DMS153 treated with DMSO at 0.1 percent for 48 hours (cell line): ENCODE measurements at regions not wholly inside any gene's neighbourhood (a gene's known extent, or its start where the extent isn't known, plus 50 kb on each side); places are given as distances from the start of the nearest gene placed in this dataset.
"Not testable (repeated sequence)": the region's sequence is repeated elsewhere in the genome, so short reads cannot be mapped to it uniquely, and the experiment has no call there.

Experiments
- DNase-seq: peaks from one replicate; lab custom pipeline; 2025; ENCODE audit not compliant: unreplicated experiment; lab: John Stamatoyannopoulos, UW

DNA sequence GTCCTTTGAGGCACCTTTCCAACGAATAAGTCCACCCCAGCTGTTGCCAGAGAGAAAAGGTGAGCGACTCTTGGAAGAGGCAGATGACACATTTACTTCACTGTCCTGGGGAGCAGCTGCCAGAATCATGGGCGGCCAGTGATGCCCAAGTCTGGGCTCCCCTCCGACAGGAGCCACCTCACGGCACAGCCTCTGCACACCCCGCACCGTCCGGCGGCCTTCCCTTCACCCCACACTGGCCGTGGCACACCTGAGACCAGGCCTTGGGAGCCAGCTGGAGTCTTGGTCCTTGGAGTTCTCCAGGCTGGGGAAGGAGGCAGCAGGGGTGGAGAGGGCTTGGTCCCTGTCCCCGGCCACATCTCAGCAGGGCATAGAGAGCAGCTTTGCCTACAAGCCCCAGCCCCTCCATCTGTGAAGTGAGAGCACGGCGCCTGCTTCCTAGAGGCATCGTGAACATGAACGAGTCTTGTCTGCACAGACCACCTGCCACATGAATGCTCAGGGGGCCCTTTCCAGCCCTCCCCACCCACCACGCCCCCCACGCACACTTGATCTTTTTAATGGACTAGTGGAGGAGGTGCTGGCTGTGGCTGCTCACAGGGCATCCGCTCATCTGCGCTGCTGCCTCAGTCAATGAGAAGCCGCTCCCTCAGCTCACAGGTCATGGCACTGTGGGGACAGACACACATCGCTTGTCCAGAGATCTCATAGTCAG, 400.2 kb upstream of the MYT1L start:
- no peak for DNase-seq

DNA sequence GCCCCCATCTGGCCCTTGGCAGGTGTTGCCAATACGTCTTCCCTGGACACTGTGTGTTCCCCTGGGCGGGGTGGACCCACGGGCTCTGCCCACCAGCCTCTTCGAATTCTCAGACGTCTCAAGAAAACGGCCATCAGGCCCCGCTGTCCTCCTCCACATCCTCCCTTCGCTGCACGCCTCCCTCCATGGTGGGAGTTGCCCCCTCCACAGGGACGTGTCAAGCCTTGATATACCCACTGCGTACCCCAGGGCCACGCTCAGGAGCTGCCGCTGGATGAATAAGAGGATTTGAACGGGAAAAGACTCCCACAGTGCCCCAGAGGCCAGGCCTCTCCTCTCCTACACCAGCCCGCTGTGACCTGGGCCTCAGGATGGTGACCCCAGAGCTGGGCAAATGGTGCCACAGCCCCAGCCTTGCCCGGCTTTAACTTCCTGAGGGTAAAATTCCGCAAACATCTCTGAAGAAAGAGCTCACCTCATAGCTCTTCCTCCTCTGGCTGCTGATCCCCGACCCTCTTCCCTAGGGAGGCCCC, 399.3 kb upstream of the MYT1L start:
- DNase-seq, result no peak

- no peak for DNase-seq
Measured at GRCh38 chr2:2729246-2729645, 398.2 kb upstream of the MYT1L start.

DNA sequence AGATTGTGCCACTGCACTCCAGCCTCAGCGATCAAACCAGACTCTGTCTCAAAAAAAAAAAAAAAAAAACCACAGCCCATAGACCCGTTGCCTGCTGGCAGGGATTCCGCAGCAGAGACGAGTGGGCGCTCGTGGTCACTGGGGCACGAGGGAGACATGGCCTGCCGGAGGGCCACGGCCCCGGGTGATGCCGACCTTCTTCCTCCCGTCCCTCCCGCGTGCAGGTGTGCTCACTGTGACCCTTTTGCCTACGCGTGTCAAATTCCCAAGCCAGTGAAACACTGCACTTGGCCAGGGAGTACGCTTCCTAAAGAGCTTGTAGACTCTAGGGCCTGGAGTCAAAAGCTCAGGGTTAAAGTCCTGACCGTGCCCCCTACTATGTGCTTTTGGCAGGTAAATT, 397.6 kb upstream of the MYT1L start:
- DNase-seq, result no peak

GRCh38 chr2:2727876-2728511, 396.9 kb upstream of the MYT1L start:
- no peak for DNase-seq

- DNase-seq, result no peak
Measured at GRCh38 chr2:2726163-2726562, 395.1 kb upstream of the MYT1L start.

DNA sequence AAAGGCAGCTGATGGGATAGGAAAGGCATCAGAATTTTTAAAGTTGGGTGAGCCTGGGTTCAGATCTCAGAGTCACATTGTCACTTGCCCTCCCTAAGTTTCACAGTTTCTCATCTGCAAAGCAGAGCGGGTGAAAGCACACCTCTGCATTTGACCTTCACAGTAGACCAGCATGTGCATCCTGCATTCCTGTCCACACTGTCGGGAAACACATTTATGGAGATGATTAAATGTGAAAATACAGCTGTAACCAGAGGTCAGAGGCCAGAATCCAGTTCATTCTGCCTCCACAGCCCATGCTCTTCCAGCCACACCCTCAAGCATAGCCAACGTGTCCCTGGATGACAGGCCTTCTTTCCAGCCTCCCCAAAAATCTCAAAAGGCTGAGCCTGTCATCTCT, 392.0 kb upstream of the MYT1L start:
- DNase-seq, result no peak

DNA sequence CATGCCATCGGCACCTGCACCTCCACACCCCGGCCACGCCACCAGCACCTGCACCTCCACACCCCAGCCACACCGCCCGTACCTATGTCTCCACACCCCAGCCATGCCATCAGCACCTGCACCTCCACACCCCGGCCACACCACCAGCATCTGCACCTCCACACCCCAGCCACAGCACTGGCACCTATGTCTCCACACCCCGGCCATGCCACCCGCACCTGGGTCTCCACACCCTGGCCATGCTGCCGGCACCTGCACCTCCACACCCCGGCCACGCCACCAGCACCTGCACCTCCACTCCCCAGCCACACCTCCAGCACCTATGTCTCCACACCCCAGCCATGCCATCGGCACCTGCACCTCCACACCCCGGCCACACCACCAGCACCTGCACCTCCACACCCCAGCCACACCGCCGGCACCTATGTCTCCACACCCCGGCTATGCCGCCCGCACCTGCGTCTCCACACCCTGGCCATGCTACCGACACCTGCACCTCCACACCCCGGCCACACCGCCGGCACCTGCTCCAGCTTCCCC, 390.3 kb upstream of the MYT1L start:
- DNase-seq, result no peak

- DNase-seq, result not testable (repeated sequence)
Measured at GRCh38 chr2:2720806-2721205, 389.7 kb upstream of the MYT1L start.

- no peak for DNase-seq
Measured at GRCh38 chr2:2720351-2720750, 389.3 kb upstream of the MYT1L start.

DNA sequence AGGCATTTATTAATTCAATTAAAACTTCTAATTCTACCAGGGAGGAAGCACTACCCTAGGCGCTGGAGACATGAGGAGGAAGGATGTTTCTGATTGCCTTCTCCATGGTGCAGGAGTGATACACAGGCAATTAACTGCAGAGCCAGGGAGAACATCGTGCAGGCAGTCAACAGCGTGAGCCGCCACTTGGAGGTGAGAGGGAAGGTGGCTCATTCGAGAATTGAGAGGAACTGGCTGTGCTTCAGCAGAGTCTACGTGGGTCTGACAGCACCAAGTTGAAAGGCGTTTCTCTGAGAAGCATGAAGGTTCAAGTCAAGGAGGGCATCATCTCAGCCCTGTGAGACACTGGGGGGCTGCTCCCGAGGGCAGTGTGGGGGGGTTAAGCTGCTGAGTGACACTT, 388.7 kb upstream of the MYT1L start:
- no peak for DNase-seq

GRCh38 chr2:2719015-2719414, 387.9 kb upstream of the MYT1L start:
- no peak for DNase-seq

- DNase-seq, result no peak
Measured at GRCh38 chr2:2717406-2717805, 386.3 kb upstream of the MYT1L start.

- DNase-seq, result no peak
Measured at GRCh38 chr2:2716771-2717170, 385.7 kb upstream of the MYT1L start.

GRCh38 chr2:2715036-2715818, 384.2 kb upstream of the MYT1L start:
- DNase-seq, result no peak

- DNase-seq, result no peak
Measured at GRCh38 chr2:2714408-2714807, 383.3 kb upstream of the MYT1L start.

GRCh38 chr2:2709431-2709770, 378.3 kb upstream of the MYT1L start:
- DNase-seq, result no peak

- DNase-seq, result no peak
Measured at GRCh38 chr2:2708575-2709430, 377.7 kb upstream of the MYT1L start.

- DNase-seq, result no peak
Measured at GRCh38 chr2:2707206-2707991, 376.3 kb upstream of the MYT1L start.

DNA sequence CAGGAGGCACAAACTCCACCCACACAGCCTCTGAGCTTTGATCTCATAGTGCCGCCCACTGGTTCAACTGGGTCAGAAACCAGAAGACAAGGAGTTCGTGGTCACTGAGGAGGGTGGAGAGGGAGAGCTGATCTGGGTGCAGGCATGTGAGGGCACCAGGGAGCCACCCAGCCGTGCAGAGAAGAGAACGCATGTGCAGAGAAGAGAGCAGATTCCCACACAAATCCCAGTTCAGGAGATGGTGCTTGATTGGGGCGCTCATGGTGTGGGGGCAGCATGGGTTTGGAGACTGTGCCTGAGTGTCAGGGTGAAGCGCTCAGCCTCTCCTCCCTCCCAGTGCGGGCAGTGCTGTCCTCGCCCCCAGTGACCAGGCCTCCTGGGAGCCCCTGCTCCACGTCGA, 375.2 kb upstream of the MYT1L start:
- no peak for DNase-seq
